Ovary (tissue), 3 donors: ENCODE measurements at regions not wholly inside any gene's neighbourhood (a gene's known extent, or its start where the extent isn't known, plus 50 kb on each side); places are given as distances from the start of the nearest gene placed in this dataset.

Source experiments
- EP300 ChIP-seq: sonication (generic); formaldehyde crosslinking; IDR thresholded peaks from one replicate; pipeline ENCODE4 v1.6.1; 2017; ENCODE audit warnings: antibody characterized with exemption
- POLR2A ChIP-seq: fragments of 450-650 bp; IDR thresholded peaks from one replicate; pipeline ENCODE4 v1.6.1; 2017; ENCODE audit warnings: antibody characterized with exemption, mild to moderate bottlenecking, moderate library complexity
- TF ChIP-seq, protein P1 (sequence below), 3 donors: fragments of 450-650 bp in 2 of 3; fragments of 200-600 bp in 1 of 3; IDR thresholded peaks; one replicate each; pipeline versions ENCODE4 v1.5.1 to v1.8.0; 2016 to 2022; ENCODE audit warnings: antibody characterized with exemption in 3 of 3, mild to moderate bottlenecking in 1 of 3
- donor health status: DM: no; HTN: no; CAD: no.

DNA sequence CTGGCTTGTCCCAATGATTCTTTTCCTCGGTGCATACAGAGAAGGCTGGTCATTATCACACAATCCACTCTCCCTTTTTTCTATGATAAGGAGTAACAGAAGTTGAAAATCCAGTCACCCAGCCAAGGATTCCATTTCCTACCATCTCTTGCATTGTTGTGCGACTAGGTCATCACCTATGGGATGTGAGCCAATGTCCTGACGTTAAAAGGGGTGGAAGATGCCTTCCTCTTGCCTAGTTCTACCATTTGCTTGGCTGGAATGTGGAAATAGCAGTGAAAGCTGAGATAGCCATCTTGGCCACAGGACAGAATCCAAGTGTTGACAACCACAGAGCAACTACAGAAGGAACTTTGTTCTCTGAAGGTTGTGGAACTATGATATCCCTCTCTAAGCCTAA lies 132.2 kb upstream of the KIT start:
- TF ChIP-seq, protein P1, sequence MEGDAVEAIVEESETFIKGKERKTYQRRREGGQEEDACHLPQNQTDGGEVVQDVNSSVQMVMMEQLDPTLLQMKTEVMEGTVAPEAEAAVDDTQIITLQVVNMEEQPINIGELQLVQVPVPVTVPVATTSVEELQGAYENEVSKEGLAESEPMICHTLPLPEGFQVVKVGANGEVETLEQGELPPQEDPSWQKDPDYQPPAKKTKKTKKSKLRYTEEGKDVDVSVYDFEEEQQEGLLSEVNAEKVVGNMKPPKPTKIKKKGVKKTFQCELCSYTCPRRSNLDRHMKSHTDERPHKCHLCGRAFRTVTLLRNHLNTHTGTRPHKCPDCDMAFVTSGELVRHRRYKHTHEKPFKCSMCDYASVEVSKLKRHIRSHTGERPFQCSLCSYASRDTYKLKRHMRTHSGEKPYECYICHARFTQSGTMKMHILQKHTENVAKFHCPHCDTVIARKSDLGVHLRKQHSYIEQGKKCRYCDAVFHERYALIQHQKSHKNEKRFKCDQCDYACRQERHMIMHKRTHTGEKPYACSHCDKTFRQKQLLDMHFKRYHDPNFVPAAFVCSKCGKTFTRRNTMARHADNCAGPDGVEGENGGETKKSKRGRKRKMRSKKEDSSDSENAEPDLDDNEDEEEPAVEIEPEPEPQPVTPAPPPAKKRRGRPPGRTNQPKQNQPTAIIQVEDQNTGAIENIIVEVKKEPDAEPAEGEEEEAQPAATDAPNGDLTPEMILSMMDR (IDR thresholded peaks at IDR 0.05) = no peak
- TF ChIP-seq POLR2A (no peak), EP300 (no peak)
